DOHH2 (cell line): ENCODE measurements at regions not wholly inside any gene's neighbourhood (a gene's known extent, or its start where the extent isn't known, plus 50 kb on each side); places are given as distances from the start of the nearest gene placed in this dataset.

Experiments
- H3F3A ChIP-seq: fragments of 200-600 bp; sonication (generic), shearing (Covaris generic); 2 replicates; pipeline ENCODE4 v1.6.0; 2016; ENCODE audit warnings: antibody characterized with exemption, mild to moderate bottlenecking; ENCODE audit not compliant: control insufficient read depth, insufficient read depth
- H3K27ac ChIP-seq: fragments of 200-600 bp; sonication (generic); 2 replicates; pipeline ENCODE4 v1.5.1; 2014; ENCODE audit warnings: low read depth, mild to moderate bottlenecking, low read length, moderate library complexity
- H3K27me3 ChIP-seq: fragments of 200-600 bp; sonication (generic); 2 replicates; pipeline ENCODE4 v1.6.1; 2014; ENCODE audit warnings: mild to moderate bottlenecking, low read length, mixed read lengths; ENCODE audit not compliant: control insufficient read depth
- H3K36me3 ChIP-seq: fragments of 200-600 bp; sonication (generic); 2 replicates; pipeline ENCODE4 v1.6.1; 2014; ENCODE audit warnings: mild to moderate bottlenecking, low read length, moderate library complexity, mixed read lengths; ENCODE audit not compliant: control insufficient read depth
- H3K4me1 ChIP-seq: fragments of 200-600 bp; sonication (generic); 2 replicates; pipeline ENCODE4 v1.6.1; 2014; ENCODE audit warnings: mild to moderate bottlenecking, low read length, mixed read lengths; ENCODE audit not compliant: control insufficient read depth
- H3K4me2 ChIP-seq: fragments of 200-600 bp; sonication (generic); 2 replicates; pipeline ENCODE4 v1.6.0; 2014; ENCODE audit warnings: mild to moderate bottlenecking, low read length, moderate library complexity
- H3K4me3 ChIP-seq: fragments of 200-600 bp; sonication (generic); 2 replicates; pipeline ENCODE4 v1.5.1; 2014; ENCODE audit warnings: mild to moderate bottlenecking, low read length, mixed read lengths
- H3K79me2 ChIP-seq: fragments of 200-600 bp; sonication (generic); 2 replicates; pipeline ENCODE4 v1.6.1; 2014; ENCODE audit warnings: mild to moderate bottlenecking, low read length, mixed read lengths; ENCODE audit not compliant: control insufficient read depth
- H3K9me2 ChIP-seq: fragments of 200-600 bp; sonication (generic); replicated peaks from 2 replicates; pipeline ENCODE4 v1.6.1; 2014; ENCODE audit warnings: mild to moderate bottlenecking, low read length, mixed read lengths; ENCODE audit not compliant: control insufficient read depth
- H3K9me3 ChIP-seq: fragments of 200-600 bp; sonication (generic); 2 replicates; pipeline ENCODE4 v1.6.1; 2014; ENCODE audit warnings: antibody characterized with exemption, low read length, mixed read lengths; ENCODE audit not compliant: control insufficient read depth, insufficient read depth
- H4K20me1 ChIP-seq: fragments of 200-600 bp; sonication (generic); 2 replicates; pipeline ENCODE4 v1.6.0; 2014; ENCODE audit warnings: low read depth, mild to moderate bottlenecking, antibody characterized with exemption, low read length, moderate library complexity; ENCODE audit not compliant: control insufficient read depth, insufficient read depth
- CTCF ChIP-seq: fragments of 200-600 bp; sonication (generic); IDR thresholded peaks from one replicate; pipeline ENCODE4 v1.5.1; 2014; ENCODE audit warnings: antibody characterized with exemption, mild to moderate bottlenecking, low read depth, low read length; ENCODE audit not compliant: poor library complexity, severe bottlenecking
- EZH2phosphoT487 ChIP-seq: fragments of 200-600 bp; sonication (generic); IDR thresholded peaks from 2 replicates; pipeline ENCODE4 v1.6.1; 2017; ENCODE audit warnings: borderline replicate concordance, mild to moderate bottlenecking, antibody characterized with exemption, low read length, moderate library complexity, mixed read lengths

GRCh38 chr5:42036379-42036778 is 111.3 kb downstream of the FBXO4 start:
- H3K9me3 ChIP-seq = no peaks in the 10 kb centered on the region
- H3K27me3 ChIP-seq = no peaks in the 10 kb centered on the region
- H3F3A ChIP-seq = no peaks in the 10 kb centered on the region

GRCh38 chr5:42037379-42037932 is 112.4 kb downstream of the FBXO4 start:
- Histone ChIP-seq H3F3A (no peaks in the 10 kb centered on the region), H3K9me3 (no peaks in the 10 kb centered on the region), H3K36me3 (no peaks in the 10 kb centered on the region), H3K9me2 (no peaks in the 10 kb centered on the region), H3K4me1 (no peaks in the 10 kb centered on the region), H3K4me2 (no peak overlapping the region), H3K27ac (no peak overlapping the region), H3K79me2 (no peaks in the 10 kb centered on the region), H3K4me3 (no peak overlapping the region), H3K27me3 (no peaks in the 10 kb centered on the region), H4K20me1 (no peaks in the 10 kb centered on the region)
- TF ChIP-seq EZH2phosphoT487 (no peak), CTCF (no peak)

More at GRCh38 chr5:42036379-42036778, 111.3 kb downstream of the FBXO4 start:
- Histone ChIP-seq H4K20me1 (no peaks in the 10 kb centered on the region), H3K9me2 (no peaks in the 10 kb centered on the region), H3K4me3 (no peak overlapping the region), H3K79me2 (no peaks in the 10 kb centered on the region), H3K27ac (no peak overlapping the region), H3K36me3 (no peaks in the 10 kb centered on the region), H3K4me2 (no peak overlapping the region), H3K4me1 (no peaks in the 10 kb centered on the region)
- TF ChIP-seq CTCF = no peak

GRCh38 chr5:42043400-42043799 is 118.3 kb downstream of the FBXO4 start:
- H3K79me2 ChIP-seq = no peaks in the 10 kb centered on the region
- no peak overlapping the region for H3K4me2 ChIP-seq
- TF ChIP-seq EZH2phosphoT487 (no peak), CTCF (no peak)
- no peaks in the 10 kb centered on the region for H3F3A ChIP-seq
- H3K9me2 ChIP-seq = no peaks in the 10 kb centered on the region
- no peaks in the 10 kb centered on the region for H3K27me3 ChIP-seq
- H3K4me3 ChIP-seq = no peak overlapping the region
- no peak overlapping the region for H3K27ac ChIP-seq
- H3K9me3 ChIP-seq = no peaks in the 10 kb centered on the region
- no peaks in the 10 kb centered on the region for H4K20me1 ChIP-seq
- no peaks in the 10 kb centered on the region for H3K36me3 ChIP-seq
- H3K4me1 ChIP-seq = no peaks in the 10 kb centered on the region
